ENCODE measurements at regions not wholly inside any gene's neighbourhood (a gene's known extent, or its start where the extent isn't known, plus 50 kb on each side); places are given as distances from the start of the nearest gene placed in this dataset.

- TF ChIP-seq CTCF (IDR thresholded peaks at IDR 0.05; ENCODE audit: poor library complexity, severe bottlenecking) (no peak), EZH2 (IDR thresholded peaks at IDR 0.05; ENCODE audit: borderline replicate concordance, insufficient read depth, low read length, poor library complexity, severe bottlenecking) (no peak), MXI1 (conservative IDR thresholded peaks at IDR 0.05; ENCODE audit: poor library complexity, severe bottlenecking) (no peak), REST (IDR thresholded peaks at IDR 0.05; ENCODE audit: borderline replicate concordance) (no peak), SMC3 (conservative IDR thresholded peaks at IDR 0.05; ENCODE audit: poor library complexity) (no peak)
Observed at GRCh38 chr6:62819640-62820039, 391.6 kb upstream of the FKBP1C start.

Measured in neural cell (in vitro differentiated cells).